ENCODE measurements at regions not wholly inside any gene's neighbourhood (a gene's known extent, or its start where the extent isn't known, plus 50 kb on each side); places are given as distances from the start of the nearest gene placed in this dataset.

DNA sequence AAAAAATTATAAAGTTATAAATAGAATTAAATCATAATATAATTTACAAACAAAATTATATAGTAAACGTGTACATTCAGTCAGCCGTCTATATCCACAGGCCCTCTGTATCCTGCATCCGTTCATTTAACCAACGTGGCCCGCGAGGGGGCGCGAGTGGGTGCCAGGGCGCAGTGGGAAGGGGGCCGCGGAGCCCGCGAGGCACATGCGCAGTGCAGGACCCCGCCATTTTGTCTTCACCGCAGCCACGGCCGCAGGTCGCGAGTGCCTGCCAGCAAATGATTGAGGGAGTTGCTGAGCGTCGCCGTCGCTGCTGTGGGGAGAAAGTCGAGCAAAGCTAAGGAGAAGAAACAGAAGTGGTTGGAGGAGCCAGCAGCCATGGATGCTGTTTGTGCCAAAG is 53.4 kb upstream of the ECI2 start:
- DNase-seq (ENCODE audit: low spot score) = no peak

DNA sequence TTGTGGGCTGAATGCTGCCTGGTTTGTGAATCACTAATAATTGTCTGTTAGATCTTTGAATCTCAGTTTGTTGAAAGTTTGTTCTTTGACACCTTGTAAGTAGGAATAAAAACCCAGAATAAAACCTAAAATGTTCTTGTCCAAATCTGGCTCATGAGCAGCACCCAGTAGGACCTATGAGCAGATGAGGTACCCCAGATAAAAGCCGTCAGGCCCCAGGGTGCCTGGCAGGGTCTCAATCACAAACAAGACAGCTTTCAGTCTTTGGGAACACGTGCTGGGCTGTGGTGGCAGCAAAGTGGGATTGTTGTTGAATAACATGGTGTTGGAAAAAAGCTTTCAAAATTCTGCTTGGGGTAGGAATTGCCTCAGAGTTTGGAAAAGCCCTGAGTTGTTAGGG is 52.1 kb upstream of the ECI2 start:
- no peak for DNase-seq (ENCODE audit: low spot score)

DNA sequence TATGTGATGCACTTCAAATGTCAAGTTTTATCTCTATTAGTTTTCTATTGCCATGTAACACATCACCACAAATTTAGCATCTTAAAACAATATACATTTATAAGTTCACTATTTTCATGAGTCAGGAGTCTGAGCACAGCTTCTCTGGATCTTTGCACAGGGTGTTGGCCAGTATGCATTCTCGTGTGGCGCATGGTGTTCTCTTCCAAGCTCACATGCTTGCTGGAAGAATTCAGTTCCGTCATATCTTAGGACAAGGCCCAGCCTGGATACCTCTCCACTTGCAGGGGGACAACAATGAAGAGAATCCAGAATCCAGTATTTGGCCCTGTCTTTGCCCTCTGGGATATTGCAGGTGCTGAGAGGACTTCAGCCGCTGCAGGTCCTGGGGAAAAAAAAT is 51.0 kb upstream of the ECI2 start:
- no peak for DNase-seq (ENCODE audit: low spot score)

DNA sequence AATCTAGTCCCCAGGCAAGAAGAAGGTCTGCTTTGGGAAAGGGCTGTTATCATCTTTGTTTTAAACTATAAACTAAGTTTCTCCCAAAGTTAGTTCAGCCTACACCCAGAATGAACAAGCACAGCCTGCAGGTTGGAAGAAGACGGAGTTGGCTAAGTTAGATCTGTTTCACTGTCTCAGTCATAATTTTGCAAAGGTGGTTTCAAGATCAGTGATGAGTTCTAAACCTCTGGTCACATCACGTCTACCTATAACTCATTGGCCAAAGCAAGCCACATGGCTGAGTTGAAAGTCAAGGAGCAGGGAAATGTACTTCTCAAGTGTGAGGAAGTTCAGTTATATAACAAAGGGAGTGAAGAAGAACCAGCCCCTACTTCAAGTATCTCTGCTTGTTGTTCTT is 50.5 kb upstream of the ECI2 start:
- no peak for DNase-seq (ENCODE audit: low spot score)

DNA sequence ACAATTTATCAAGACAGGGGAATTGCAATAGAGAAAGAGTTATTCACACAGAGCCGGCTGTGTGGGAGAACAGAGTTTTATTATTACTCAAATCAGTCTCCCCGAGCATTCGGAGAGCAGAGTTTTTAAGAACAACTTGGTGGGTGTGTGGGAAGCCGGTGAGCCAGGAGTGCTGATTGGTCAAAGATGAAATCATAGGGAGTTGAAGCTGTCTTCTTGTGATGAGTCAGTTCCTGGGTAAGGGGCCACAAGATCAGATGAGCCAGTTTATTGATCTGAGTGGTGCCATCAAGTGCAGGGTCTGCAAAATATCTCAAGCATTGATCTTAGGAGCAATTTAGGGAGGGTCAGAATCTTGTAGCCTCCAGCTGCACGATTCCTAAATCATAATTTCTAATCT is 50.0 kb upstream of the ECI2 start:
- no peak for DNase-seq (ENCODE audit: low spot score)
